OCI-LY1 (cell line): ENCODE measurements at regions not wholly inside any gene's neighbourhood (a gene's known extent, or its start where the extent isn't known, plus 50 kb on each side); places are given as distances from the start of the nearest gene placed in this dataset.

Experiments used
- EZH2 ChIP-seq: fragments of 200-600 bp; sonication (generic), shearing (Covaris generic); IDR thresholded peaks from 2 replicates; pipeline ENCODE4 v1.8.0; 2017; ENCODE audit warnings: borderline replicate concordance, mixed run types, mild to moderate bottlenecking, antibody characterized with exemption, low read length, moderate library complexity, mixed read lengths
- TF ChIP-seq, protein P1 (sequence below): fragments of 200-600 bp; sonication (generic), shearing (Covaris generic); IDR thresholded peaks from 2 replicates; pipeline ENCODE4 v1.5.1; 2017; ENCODE audit warnings: mild to moderate bottlenecking, antibody characterized with exemption, low read length, moderate library complexity, mixed read lengths

DNA sequence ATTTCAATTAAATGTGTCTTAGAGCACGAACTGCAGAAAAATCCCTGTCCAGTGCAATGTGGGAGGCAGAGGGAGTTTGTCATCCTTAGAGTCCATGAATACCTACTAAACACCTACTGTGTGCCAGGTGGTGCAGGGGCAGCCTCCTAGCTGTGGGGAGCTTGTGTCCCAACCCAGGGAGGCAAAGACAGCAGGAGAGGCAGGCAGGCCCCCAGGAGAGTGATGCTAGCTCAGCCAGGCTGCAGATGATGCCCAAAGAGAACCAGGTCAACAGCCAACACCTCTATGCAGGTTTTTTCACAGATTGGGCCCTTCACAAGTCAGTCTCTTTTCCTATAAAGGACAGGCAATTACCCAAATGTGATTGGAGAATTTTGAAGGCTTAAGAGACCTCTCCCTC is 108.2 kb upstream of the UQCRFS1 start:
- TF ChIP-seq, protein P1, sequence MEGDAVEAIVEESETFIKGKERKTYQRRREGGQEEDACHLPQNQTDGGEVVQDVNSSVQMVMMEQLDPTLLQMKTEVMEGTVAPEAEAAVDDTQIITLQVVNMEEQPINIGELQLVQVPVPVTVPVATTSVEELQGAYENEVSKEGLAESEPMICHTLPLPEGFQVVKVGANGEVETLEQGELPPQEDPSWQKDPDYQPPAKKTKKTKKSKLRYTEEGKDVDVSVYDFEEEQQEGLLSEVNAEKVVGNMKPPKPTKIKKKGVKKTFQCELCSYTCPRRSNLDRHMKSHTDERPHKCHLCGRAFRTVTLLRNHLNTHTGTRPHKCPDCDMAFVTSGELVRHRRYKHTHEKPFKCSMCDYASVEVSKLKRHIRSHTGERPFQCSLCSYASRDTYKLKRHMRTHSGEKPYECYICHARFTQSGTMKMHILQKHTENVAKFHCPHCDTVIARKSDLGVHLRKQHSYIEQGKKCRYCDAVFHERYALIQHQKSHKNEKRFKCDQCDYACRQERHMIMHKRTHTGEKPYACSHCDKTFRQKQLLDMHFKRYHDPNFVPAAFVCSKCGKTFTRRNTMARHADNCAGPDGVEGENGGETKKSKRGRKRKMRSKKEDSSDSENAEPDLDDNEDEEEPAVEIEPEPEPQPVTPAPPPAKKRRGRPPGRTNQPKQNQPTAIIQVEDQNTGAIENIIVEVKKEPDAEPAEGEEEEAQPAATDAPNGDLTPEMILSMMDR, result no peak
- TF ChIP-seq EZH2, result no peak
